HG03066 (cell line): ENCODE measurements at regions not wholly inside any gene's neighbourhood (a gene's known extent, or its start where the extent isn't known, plus 50 kb on each side); places are given as distances from the start of the nearest gene placed in this dataset.
"Not testable (repeated sequence)": the region's sequence is repeated elsewhere in the genome, so short reads cannot be mapped to it uniquely, and the experiment has no call there.

Experiments
- ATAC-seq: cut with Tn5 transposase; IDR thresholded peaks from one replicate; pipeline ENCODE4 v1.9.1; 2021; ENCODE audit warnings: low read depth; ENCODE audit not compliant: unreplicated experiment

GRCh38 chr4:146087856-146088255 lies 87.7 kb upstream of the LSM6 start:
- no peak for ATAC-seq

GRCh38 chr4:146076081-146076480 lies 99.4 kb upstream of the LSM6 start:
- ATAC-seq = no peak

DNA sequence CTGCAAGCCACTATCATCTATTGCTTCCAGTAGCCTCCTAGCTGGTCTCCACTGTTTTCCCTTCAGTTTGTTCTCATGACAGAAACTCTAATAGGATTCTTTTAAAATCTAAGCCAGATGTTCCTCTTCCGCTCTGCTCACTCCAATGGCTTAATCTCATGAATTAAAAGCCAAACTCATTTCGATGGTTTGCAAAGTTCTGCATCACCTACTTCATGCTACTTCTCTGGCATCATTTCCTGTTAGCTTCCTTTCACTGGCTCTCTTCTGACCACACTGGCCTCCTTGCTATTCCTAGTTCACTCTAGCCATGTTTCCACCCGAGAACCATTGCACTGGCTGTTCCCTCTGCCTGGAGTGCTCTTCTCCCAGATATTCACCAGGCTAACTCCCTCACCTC lies 102.0 kb upstream of the LSM6 start:
- no peak for ATAC-seq

GRCh38 chr4:146072376-146072775 lies 103.1 kb upstream of the LSM6 start:
- no peak for ATAC-seq

GRCh38 chr4:146071390-146071789 lies 104.1 kb upstream of the LSM6 start:
- ATAC-seq = no peak

DNA sequence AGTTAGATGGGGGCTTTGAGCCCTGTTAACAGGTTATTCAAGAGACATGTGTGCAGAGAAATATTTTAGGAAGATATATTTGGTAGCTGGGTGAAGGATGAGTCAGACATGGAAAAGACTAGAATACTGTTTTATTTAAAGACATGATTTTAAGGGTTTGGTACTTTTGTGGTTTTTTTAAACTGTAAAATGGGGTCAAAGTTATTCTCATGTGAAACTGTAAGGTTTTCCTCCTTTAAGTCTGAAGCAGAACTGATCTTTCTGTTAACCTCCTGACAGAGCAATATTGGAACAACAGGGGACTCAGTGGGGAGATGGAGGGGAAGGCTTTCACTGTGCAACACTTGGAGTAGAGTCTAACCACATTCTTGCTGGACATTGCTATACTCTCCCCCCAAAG lies 112.4 kb upstream of the LSM6 start:
- ATAC-seq = peak; percentile 36

DNA sequence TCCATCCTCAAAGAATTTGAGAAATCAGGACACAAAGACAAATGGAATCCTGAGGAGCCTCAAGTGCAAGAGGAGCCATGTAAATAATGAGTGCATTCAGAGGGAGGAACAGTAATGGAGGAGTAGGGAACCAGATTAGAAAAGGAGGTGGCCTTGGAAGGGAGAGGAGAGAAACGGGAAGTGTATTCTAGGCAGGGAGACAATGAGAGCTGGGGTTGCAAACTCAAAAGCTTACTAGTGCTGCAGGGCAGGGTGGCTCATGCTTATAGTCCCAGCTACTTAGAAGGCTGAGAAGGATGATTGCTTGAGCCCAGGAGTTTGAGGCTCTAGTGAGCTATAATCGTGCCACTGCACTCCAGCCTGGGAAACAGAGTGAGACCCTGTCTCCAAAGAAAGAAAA lies 113.2 kb upstream of the LSM6 start:
- no peak for ATAC-seq

DNA sequence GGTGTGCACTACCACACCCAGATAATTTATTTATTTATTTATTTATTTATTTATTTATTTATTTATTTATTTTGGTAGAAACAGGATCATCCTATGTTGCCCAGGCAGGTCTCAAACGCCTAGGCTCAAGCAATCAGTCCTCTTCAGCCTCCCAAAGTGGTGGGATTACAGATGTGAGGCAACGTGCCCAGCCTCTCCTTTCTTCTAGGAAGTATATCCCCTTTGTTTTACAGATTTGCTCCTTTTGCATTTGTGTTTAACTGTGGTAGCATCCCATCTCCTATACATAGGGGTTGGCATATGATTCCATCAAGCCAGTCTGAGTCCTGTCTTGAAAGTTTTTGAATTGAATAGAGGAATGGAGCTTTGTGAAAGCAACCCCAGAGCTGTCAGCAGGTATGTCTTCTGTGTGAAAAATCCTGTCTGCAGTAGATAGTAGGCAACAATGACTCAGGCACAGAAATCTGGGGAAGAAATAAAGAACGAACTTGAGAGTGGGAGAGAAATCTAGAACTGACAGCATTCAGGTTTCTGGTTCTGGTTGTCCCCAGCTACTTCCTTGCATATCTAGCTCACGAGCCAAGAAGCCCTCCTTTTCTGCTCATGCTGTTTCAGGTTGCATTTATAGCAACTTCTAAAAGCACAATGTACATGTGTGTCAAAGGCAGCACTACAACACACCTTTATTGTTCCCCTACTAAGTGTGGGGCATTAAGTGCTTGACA lies 113.7 kb upstream of the LSM6 start:
- ATAC-seq = no peak

GRCh38 chr4:146059865-146060264 lies 115.7 kb upstream of the LSM6 start:
- ATAC-seq = peak; percentile 70

- peak; percentile 25 for ATAC-seq
Observed at GRCh38 chr4:146059151-146059550, 116.4 kb upstream of the LSM6 start.

- ATAC-seq = no peak
Observed at GRCh38 chr4:146058531-146058930, 117.0 kb upstream of the LSM6 start.

GRCh38 chr4:146054676-146055075 lies 116.1 kb upstream of the ZNF827 start:
- ATAC-seq = no peak

- no peak for ATAC-seq
Observed at GRCh38 chr4:146053891-146054290, 115.3 kb upstream of the ZNF827 start.

GRCh38 chr4:146051728-146052391 lies 113.2 kb upstream of the ZNF827 start:
- ATAC-seq = no peak

GRCh38 chr4:146051223-146051622 lies 112.6 kb upstream of the ZNF827 start:
- no peak for ATAC-seq

DNA sequence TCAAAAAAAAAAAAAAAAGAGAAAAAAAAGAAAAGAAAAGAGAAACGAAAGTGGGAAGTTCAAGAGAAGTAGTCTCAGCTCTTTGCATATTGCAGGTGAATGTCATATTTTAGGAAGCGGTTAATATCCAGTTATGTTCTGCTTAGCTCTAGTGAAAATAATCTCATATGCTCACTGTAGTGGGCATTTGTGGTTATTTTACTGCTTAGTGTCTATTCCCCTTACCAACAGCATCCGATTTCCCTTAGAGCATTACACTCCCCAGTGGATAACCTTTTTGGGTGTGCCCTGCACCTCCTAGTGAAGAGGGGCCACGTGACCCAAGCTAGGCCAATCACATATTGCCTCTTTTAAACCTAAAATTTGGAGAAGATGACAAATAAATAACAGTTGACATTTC lies 111.2 kb upstream of the ZNF827 start:
- peak; percentile 81 for ATAC-seq

DNA sequence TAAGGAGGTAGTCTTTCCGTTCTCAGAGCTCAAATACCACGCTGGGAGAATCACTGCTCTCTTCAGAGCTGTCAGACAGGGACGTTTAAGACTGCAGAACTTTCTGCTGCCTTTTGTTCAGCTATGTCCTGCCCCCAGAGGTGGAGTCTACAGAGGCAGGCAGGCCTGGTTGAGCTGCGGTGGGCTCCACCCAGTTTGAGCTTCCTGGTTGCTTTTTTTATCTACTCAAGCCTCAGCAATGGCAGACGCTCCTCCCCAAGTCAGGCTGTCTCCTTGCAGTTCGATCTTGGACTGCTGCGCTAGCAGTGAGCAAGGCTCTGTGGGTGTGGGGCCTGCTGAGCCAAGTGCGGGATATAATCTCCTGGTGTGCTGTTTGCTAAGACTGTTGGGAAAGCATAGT lies 109.1 kb upstream of the ZNF827 start:
- ATAC-seq = not testable (repeated sequence)

- ATAC-seq = no peak
Observed at GRCh38 chr4:146041139-146042004, 102.7 kb upstream of the ZNF827 start.

DNA sequence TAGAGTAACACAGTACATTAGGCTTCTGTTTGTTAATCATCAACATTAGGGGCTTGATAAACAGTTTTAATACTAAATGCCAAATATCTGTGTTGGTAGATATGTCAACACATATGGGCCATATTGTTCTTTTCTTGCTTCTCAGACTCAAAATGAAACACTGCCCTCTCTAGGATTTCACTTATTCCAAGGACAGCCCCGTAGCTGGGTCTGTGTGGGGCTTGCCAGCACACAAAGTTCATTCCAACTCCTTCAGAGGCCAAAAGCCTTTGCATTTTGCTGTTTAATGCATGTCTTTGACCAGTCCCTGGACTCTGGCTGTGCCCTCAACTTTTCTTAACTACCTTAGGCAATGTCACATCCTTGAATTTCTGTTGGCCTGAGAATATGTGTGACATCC lies 102.0 kb upstream of the ZNF827 start:
- ATAC-seq = no peak

DNA sequence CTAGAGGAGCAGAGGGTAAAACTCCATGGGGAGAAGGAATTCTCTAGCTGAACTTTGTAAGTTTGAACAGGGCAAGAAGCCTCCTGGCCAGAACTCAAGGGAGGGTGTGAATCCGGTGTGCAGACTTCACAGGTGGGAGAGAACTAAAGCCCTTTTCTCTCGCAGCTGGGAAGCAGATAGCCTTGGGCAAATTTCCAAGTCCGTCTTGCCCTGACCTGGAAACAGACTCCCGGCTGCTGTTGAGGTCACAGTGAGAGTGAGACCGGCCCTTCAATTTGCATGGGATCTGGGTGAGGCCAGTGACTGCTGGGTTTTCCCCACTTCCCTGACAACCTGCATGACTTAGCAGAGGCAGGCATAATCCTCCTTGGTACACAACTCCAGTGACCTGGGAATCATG lies 94.5 kb upstream of the ZNF827 start:
- ATAC-seq = peak; percentile 34

GRCh38 chr4:146032234-146032860 lies 93.7 kb upstream of the ZNF827 start:
- no peak for ATAC-seq
